ENCODE measurements at regions not wholly inside any gene's neighbourhood (a gene's known extent, or its start where the extent isn't known, plus 50 kb on each side); places are given as distances from the start of the nearest gene placed in this dataset.
"Not testable (repeated sequence)": the region's sequence is repeated elsewhere in the genome, so short reads cannot be mapped to it uniquely, and the experiment has no call there.

- no peak for DNase-seq (ENCODE audit: low spot score)
These were observed 131.9 kb downstream of the NPR3 start for GRCh38 chr5:32842813-32843530.

- no peak for DNase-seq (ENCODE audit: low spot score)
These were observed 132.4 kb downstream of the NPR3 start for GRCh38 chr5:32843531-32843895.

GRCh38 chr5:32845171-32845570 is 134.1 kb downstream of the NPR3 start:
- no peak for DNase-seq (ENCODE audit: low spot score)

GRCh38 chr5:32848120-32848519 is 137.0 kb downstream of the NPR3 start:
- DNase-seq (ENCODE audit: low spot score), result no peak

GRCh38 chr5:32848681-32849080 is 137.6 kb downstream of the NPR3 start:
- DNase-seq (ENCODE audit: low spot score), result no peak

- DNase-seq (ENCODE audit: low spot score), result no peak
These were observed 139.8 kb downstream of the NPR3 start for GRCh38 chr5:32850817-32851496.

GRCh38 chr5:32851559-32852173 is 140.5 kb downstream of the NPR3 start:
- no peak for DNase-seq (ENCODE audit: low spot score)

GRCh38 chr5:32852535-32852934 is 141.4 kb downstream of the NPR3 start:
- DNase-seq (ENCODE audit: low spot score), result no peak

GRCh38 chr5:32852976-32853375 is 141.9 kb downstream of the NPR3 start:
- no peak for DNase-seq (ENCODE audit: low spot score)

GRCh38 chr5:32854473-32854872 is 143.4 kb downstream of the NPR3 start:
- no peak for DNase-seq (ENCODE audit: low spot score)

GRCh38 chr5:32859211-32859641 is 148.1 kb downstream of the NPR3 start:
- no peak for DNase-seq (ENCODE audit: low spot score)

GRCh38 chr5:32865475-32865874 is 154.4 kb downstream of the NPR3 start:
- DNase-seq (ENCODE audit: low spot score), result no peak

- DNase-seq (ENCODE audit: low spot score), result no peak
These were observed 155.0 kb downstream of the NPR3 start for GRCh38 chr5:32866138-32866537.

GRCh38 chr5:32869216-32869615 is 158.1 kb downstream of the NPR3 start:
- no peak for DNase-seq (ENCODE audit: low spot score)

- no peak for DNase-seq (ENCODE audit: low spot score)
These were observed 165.7 kb downstream of the NPR3 start for GRCh38 chr5:32876791-32877190.

- DNase-seq (ENCODE audit: low spot score), result not testable (repeated sequence)
These were observed 168.2 kb downstream of the NPR3 start for GRCh38 chr5:32879364-32879763.

GRCh38 chr5:32880796-32881195 is 169.7 kb downstream of the NPR3 start:
- no peak for DNase-seq (ENCODE audit: low spot score)

GRCh38 chr5:32887390-32887789 is 176.3 kb downstream of the NPR3 start:
- no peak for DNase-seq (ENCODE audit: low spot score)

GRCh38 chr5:32889078-32889477 is 178.0 kb downstream of the NPR3 start:
- DNase-seq (ENCODE audit: low spot score), result no peak

- no peak for DNase-seq (ENCODE audit: low spot score)
These were observed 192.5 kb downstream of the NPR3 start for GRCh38 chr5:32903613-32904012.

- DNase-seq (ENCODE audit: low spot score), result no peak
These were observed 197.5 kb downstream of the NPR3 start for GRCh38 chr5:32908641-32909040.

- no peak for DNase-seq (ENCODE audit: low spot score)
These were observed 198.1 kb downstream of the NPR3 start for GRCh38 chr5:32909207-32909606.

- DNase-seq (ENCODE audit: low spot score), result no peak
These were observed 205.5 kb downstream of the NPR3 start for GRCh38 chr5:32916648-32917047.

Measured in COLO829 (cell line).